HepG2 (cell line): ENCODE measurements at regions not wholly inside any gene's neighbourhood (a gene's known extent, or its start where the extent isn't known, plus 50 kb on each side); places are given as distances from the start of the nearest gene placed in this dataset.
A peak's percentile ranks its signal among the peaks of the same experiment; 100 is the strongest.

Experiments
- ATAC-seq: fragments of 200-7000 bp; cut with Tn5 transposase; 3 replicates; pipeline ENCODE4 v1.9.1; 2020; ENCODE audit warnings: mild to moderate bottlenecking, moderate library complexity
- BruUV-seq: library from RNA; stranded (reverse); fragments of 400-500 nt; replicated peaks from 2 replicates; lab custom pipeline; 2021; lab: Mats Ljungman, UMichigan
- CTCF ChIA-PET: fragments of 300-600 bp; formaldehyde crosslinking; extraction: SDS; loops from one replicate; lab custom pipeline; 2021; ENCODE audit warnings: low total read pairs, inconsistent platforms, low intra/inter-chr PET ratio; lab: Yijun Ruan, JAX
- POLR2A ChIA-PET: fragments of 350-600 bp; sonication (Branson Sonifier 250); formaldehyde crosslinking; loops from one replicate; lab custom pipeline; 2020; ENCODE audit warnings: antibody characterized with exemption, inconsistent platforms; lab: Yijun Ruan, JAX
- DNase-seq: peaks from one replicate; pipeline ENCODE4 v3.0.0-alpha.2; 2015; ENCODE audit warnings: low spot score
- FAIRE-seq: peaks from 3 replicates; lab custom pipeline; 2011; peaks lifted over from hg19 to GRCh38; lab: Jason Lieb, UNC
- H2AFZ ChIP-seq: one replicate; pipeline ENCODE4 v1.6.1; 2011; ENCODE audit warnings: low read length, inconsistent platforms
- H3K27ac ChIP-seq: fragments of 300-600 bp; 3 replicates; pipeline ENCODE4 v1.8.0; 2011; ENCODE audit warnings: mixed run types, mild to moderate bottlenecking, mixed read lengths, low read length, inconsistent platforms; ENCODE audit not compliant: insufficient read depth; ENCODE audit errors: extremely low read length
- H3K27me3 ChIP-seq, 2 experiments: fragments of 200-600 bp in 1 of 2; 2 replicates in 1 of 2; 3 replicates in 1 of 2; pipeline versions ENCODE4 v1.6.0 to v1.8.0; 2011; ENCODE audit warnings: low read length in 2 of 2, mild to moderate bottlenecking in 2 of 2, moderate library complexity in 2 of 2, inconsistent platforms in 1 of 2; ENCODE audit not compliant: insufficient read depth in 2 of 2, control insufficient read depth in 1 of 2
- H3K36me3 ChIP-seq, 2 experiments: fragments of 200-600 bp in 1 of 2; replicated peaks in 1 of 2; 2 replicates in 1 of 2; 3 replicates in 1 of 2; pipeline versions ENCODE4 v1.5.1 to v1.8.0; 2011; ENCODE audit warnings: low read length in 2 of 2, inconsistent platforms in 1 of 2; ENCODE audit not compliant: insufficient read depth in 2 of 2, control insufficient read depth in 1 of 2
- H3K4me1 ChIP-seq: 2 replicates; pipeline ENCODE4 v1.5.1; 2012; ENCODE audit warnings: low read length, inconsistent platforms; ENCODE audit not compliant: insufficient read depth
- H3K4me2 ChIP-seq: 2 replicates; pipeline ENCODE4 v1.6.0; 2011; ENCODE audit warnings: low read depth, low read length, inconsistent platforms
- H3K4me3 ChIP-seq, 3 experiments: fragments of 200-600 bp in 1 of 3; sonication (generic), shearing (Covaris generic) in 1 of 3; replicated peaks in 1 of 3; 2 replicates each; pipeline ENCODE4 v1.5.1; 2011 to 2016; ENCODE audit warnings: low read length in 3 of 3, inconsistent platforms in 2 of 3, low read depth in 2 of 3, mild to moderate bottlenecking in 2 of 3, control low read depth in 1 of 3, mixed read lengths in 1 of 3; ENCODE audit not compliant: insufficient read depth in 1 of 3
- H3K79me2 ChIP-seq: one replicate; pipeline ENCODE4 v1.6.1; 2011; ENCODE audit warnings: low read length, inconsistent platforms; ENCODE audit not compliant: insufficient read depth
- H3K9ac ChIP-seq: 2 replicates; pipeline ENCODE4 v1.6.0; 2011; ENCODE audit warnings: mild to moderate bottlenecking, low read depth, low read length, inconsistent platforms; ENCODE audit not compliant: insufficient read depth
- H3K9me3 ChIP-seq: 2 replicates; pipeline ENCODE4 v1.5.1; 2012; ENCODE audit warnings: mild to moderate bottlenecking, low read length
- H4K20me1 ChIP-seq: 2 replicates; pipeline ENCODE4 v1.6.0; 2011; ENCODE audit warnings: inconsistent platforms, mild to moderate bottlenecking, low read length, moderate library complexity; ENCODE audit not compliant: insufficient read depth
- WIZ ChIP-seq: sonication (generic); formaldehyde crosslinking; IDR thresholded peaks from 2 replicates; pipeline ENCODE4 v1.5.1; 2020; ENCODE audit warnings: mild to moderate bottlenecking, missing genetic modification reagents
- ZBTB40 ChIP-seq, 2 experiments: fragments of 450-650 bp in 1 of 2; sonication (generic) in 1 of 2; formaldehyde crosslinking in 1 of 2; IDR thresholded peaks; 2 replicates each; pipeline versions ENCODE4 v1.6.1 to v1.8.0; 2016 to 2022; ENCODE audit warnings: antibody characterized with exemption in 1 of 2, mild to moderate bottlenecking in 1 of 2, missing genetic modification reagents in 1 of 2
- ZFP36L1 ChIP-seq: sonication (generic); formaldehyde crosslinking; IDR thresholded peaks from 2 replicates; pipeline ENCODE4 v1.8.0; 2022; ENCODE audit warnings: mild to moderate bottlenecking, missing genetic modification reagents, moderate library complexity
- WGBS: methylation state at CpG from one replicate; pipeline ENCODE4 v1.1.6; 2017; ENCODE audit warnings: low lambda C conversion rate; 5-methylcytosine and 5-hydroxymethylcytosine counted together
- in situ Hi-C: cut with HindIII; loops from 2 replicates; pipeline ENCODE4 v1.10.0; 2017; ENCODE audit warnings: low pct_unique_long_range_greater_than_20kb; ENCODE audit not compliant: extremely low pct_ligation_motif_present
- intact Hi-C: fragments of 100-400 bp; cut with micrococcal nuclease; formaldehyde crosslinking; loops from one replicate; pipeline ENCODE4 v1.10.0; 2022; ENCODE audit not compliant: unreplicated experiment
- TF ChIP-seq, protein P1 (sequence below): IDR thresholded peaks from 2 replicates; pipeline ENCODE4 v1.6.1; 2016; ENCODE audit warnings: low read depth, missing genetic modification reagents, missing compliant biosample characterization

DNA sequence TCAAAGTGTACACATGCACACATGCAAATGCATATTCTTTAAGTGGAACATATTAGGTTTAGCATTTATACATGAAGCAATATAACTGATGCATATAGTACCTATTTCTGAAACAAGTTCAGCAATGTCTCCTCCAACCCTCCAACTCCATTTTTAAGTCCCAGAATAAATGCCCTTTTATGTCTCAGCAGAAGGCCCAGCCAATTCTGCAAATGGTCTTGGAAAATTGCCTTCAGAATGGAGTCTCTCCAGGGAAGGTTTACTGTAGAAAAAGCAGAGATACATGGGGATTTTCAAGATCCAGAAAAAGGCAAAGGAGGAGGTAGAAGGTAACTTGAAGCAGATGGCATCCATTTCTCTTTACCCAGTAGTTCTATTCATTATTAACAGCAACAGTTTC lies 633.3 kb downstream of the MAFB start:
- H3K79me2 ChIP-seq, result no peaks in the 10 kb centered on the region
- H3K4me1 ChIP-seq, result no peaks in the 10 kb centered on the region
- intact Hi-C loops, result no loop called here
- H3K36me3 ChIP-seq, result no peaks in the 10 kb centered on the region
- ATAC-seq, result no peak
- TF ChIP-seq, protein P1, sequence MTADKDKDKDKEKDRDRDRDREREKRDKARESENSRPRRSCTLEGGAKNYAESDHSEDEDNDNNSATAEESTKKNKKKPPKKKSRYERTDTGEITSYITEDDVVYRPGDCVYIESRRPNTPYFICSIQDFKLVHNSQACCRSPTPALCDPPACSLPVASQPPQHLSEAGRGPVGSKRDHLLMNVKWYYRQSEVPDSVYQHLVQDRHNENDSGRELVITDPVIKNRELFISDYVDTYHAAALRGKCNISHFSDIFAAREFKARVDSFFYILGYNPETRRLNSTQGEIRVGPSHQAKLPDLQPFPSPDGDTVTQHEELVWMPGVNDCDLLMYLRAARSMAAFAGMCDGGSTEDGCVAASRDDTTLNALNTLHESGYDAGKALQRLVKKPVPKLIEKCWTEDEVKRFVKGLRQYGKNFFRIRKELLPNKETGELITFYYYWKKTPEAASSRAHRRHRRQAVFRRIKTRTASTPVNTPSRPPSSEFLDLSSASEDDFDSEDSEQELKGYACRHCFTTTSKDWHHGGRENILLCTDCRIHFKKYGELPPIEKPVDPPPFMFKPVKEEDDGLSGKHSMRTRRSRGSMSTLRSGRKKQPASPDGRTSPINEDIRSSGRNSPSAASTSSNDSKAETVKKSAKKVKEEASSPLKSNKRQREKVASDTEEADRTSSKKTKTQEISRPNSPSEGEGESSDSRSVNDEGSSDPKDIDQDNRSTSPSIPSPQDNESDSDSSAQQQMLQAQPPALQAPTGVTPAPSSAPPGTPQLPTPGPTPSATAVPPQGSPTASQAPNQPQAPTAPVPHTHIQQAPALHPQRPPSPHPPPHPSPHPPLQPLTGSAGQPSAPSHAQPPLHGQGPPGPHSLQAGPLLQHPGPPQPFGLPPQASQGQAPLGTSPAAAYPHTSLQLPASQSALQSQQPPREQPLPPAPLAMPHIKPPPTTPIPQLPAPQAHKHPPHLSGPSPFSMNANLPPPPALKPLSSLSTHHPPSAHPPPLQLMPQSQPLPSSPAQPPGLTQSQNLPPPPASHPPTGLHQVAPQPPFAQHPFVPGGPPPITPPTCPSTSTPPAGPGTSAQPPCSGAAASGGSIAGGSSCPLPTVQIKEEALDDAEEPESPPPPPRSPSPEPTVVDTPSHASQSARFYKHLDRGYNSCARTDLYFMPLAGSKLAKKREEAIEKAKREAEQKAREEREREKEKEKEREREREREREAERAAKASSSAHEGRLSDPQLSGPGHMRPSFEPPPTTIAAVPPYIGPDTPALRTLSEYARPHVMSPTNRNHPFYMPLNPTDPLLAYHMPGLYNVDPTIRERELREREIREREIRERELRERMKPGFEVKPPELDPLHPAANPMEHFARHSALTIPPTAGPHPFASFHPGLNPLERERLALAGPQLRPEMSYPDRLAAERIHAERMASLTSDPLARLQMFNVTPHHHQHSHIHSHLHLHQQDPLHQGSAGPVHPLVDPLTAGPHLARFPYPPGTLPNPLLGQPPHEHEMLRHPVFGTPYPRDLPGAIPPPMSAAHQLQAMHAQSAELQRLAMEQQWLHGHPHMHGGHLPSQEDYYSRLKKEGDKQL, result no peak
- TF ChIP-seq ZFP36L1 (CRISPR knock-in tag), result no peak
- no peak for TF ChIP-seq WIZ
- ChIA-PET POLR2A (no interaction called here), CTCF (no interaction called here)
- H3K27ac ChIP-seq, result no peak overlapping the region
- no peak overlapping the region for H3K4me3 ChIP-seq
- no TSS peak for BruUV-seq
- H3K27me3 ChIP-seq, result no peaks in the 10 kb centered on the region
- in situ Hi-C loops, result no loop called here
- H3K9ac ChIP-seq, result no peak overlapping the region
- no peak for FAIRE-seq
- DNase-seq, result no peak
- no peaks in the 10 kb centered on the region for H4K20me1 ChIP-seq
- no peak overlapping the region for H2AFZ ChIP-seq
- H3K9me3 ChIP-seq, result peaks cover 92% of the 10 kb centered on the region
- H3K4me2 ChIP-seq, result no peak overlapping the region

DNA sequence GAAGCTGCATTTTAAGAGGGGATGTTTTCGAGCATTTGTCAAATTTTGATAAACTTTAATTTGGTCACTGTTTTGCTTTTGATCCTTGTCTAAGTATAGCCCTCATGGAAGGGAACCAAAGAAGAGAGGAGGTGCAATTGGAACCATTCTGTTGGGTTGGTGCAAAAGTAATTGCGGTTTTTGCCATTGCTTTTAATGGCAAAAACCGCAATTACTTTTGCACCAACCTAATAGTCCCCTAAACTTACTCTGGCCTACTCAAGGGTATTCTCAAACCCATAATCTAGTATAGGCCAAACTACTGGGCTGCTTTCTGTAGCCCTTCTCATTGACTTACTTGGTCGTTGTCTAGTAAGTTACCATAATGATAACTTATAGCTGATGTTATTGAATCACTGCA lies 634.7 kb downstream of the MAFB start:
- in situ Hi-C loops, result no loop called here
- Histone ChIP-seq H3K4me1 (no peaks in the 10 kb centered on the region), H3K36me3 (no peaks in the 10 kb centered on the region), H4K20me1 (no peaks in the 10 kb centered on the region), H3K27me3 (no peaks in the 10 kb centered on the region), H3K9me3 (peaks cover 84% of the 10 kb centered on the region), H3K79me2 (no peaks in the 10 kb centered on the region), H2AFZ (no peak overlapping the region), H3K9ac (no peak overlapping the region), H3K4me2 (no peak overlapping the region), H3K4me3 (no peak overlapping the region), H3K27ac (no peak overlapping the region)
- DNase-seq (no peak), ATAC-seq (no peak), FAIRE-seq (no peak)
- ChIA-PET CTCF (no interaction called here), POLR2A (no interaction called here)
- intact Hi-C loops, result no loop called here
- no TSS peak for BruUV-seq
- WGBS, result 6% methylated on average over 4 of the region's 4 CpGs
- peak; percentile 96 for TF ChIP-seq ZBTB40 (IDR thresholded peaks at IDR 0.05)
- TF ChIP-seq ZBTB40 (CRISPR knock-in tag; IDR thresholded peaks at IDR 0.05), result no peak
